PC-9 (cell line): ENCODE measurements at regions not wholly inside any gene's neighbourhood (a gene's known extent, or its start where the extent isn't known, plus 50 kb on each side); places are given as distances from the start of the nearest gene placed in this dataset.

Source experiments
- BruUV-seq: library from RNA; stranded (reverse); fragments of 400-500 nt; replicated peaks from 2 replicates; lab custom pipeline; 2021; lab: Mats Ljungman, UMichigan
- CTCF ChIA-PET: fragments of 300-600 bp; sonication (Branson Sonifier 250); formaldehyde crosslinking; loops from one replicate; lab custom pipeline; 2022; ENCODE audit warnings: antibody characterized with exemption; lab: Charles Lee
- POLR2A ChIA-PET: fragments of 300-600 bp; sonication (Branson Sonifier 250); formaldehyde crosslinking; loops from one replicate; lab custom pipeline; 2022; ENCODE audit warnings: antibody characterized with exemption; ENCODE audit not compliant: unreplicated experiment; lab: Charles Lee
- DNase-seq, 2 experiments: peaks; one replicate each; pipeline versions ENCODE4 v3.0.0 to v3.0.0-alpha.2; 2015 to 2022; ENCODE audit warnings: mixed read lengths in 1 of 2
- H2AFZ ChIP-seq: fragments of 200-600 bp; sonication (generic); 2 replicates; pipeline ENCODE4 v1.8.1; 2017; ENCODE audit warnings: antibody characterized with exemption
- H3F3A ChIP-seq: fragments of 200-600 bp; sonication (generic); 2 replicates; pipeline ENCODE4 v1.8.1; 2017; ENCODE audit warnings: antibody characterized with exemption, mild to moderate bottlenecking, low read depth; ENCODE audit not compliant: insufficient read depth
- H3K27ac ChIP-seq: fragments of 200-600 bp; sonication (generic); 2 replicates; pipeline ENCODE4 v1.6.1; 2016; ENCODE audit warnings: mixed run types
- H3K27me3 ChIP-seq: fragments of 200-600 bp; sonication (generic); 2 replicates; pipeline ENCODE4 v1.6.1; 2016; ENCODE audit warnings: low read depth, mixed run types; ENCODE audit not compliant: insufficient read depth
- H3K36me3 ChIP-seq: fragments of 200-600 bp; sonication (generic); 2 replicates; pipeline ENCODE4 v1.6.1; 2016; ENCODE audit warnings: low read depth, mixed run types
- H3K4me1 ChIP-seq: fragments of 200-600 bp; sonication (generic); replicated peaks from 2 replicates; pipeline ENCODE4 v1.6.1; 2016; ENCODE audit warnings: mixed run types; ENCODE audit not compliant: insufficient read depth
- H3K4me2 ChIP-seq: fragments of 200-600 bp; sonication (generic); 2 replicates; pipeline ENCODE4 v1.6.1; 2017; ENCODE audit warnings: mixed run types
- H3K4me3 ChIP-seq: fragments of 200-600 bp; sonication (generic); 2 replicates; pipeline ENCODE4 v1.6.1; 2016; ENCODE audit warnings: mixed run types
- H3K79me2 ChIP-seq: fragments of 200-600 bp; sonication (generic); 2 replicates; pipeline ENCODE4 v1.6.1; 2017; ENCODE audit warnings: low read depth, mixed run types
- H3K9me2 ChIP-seq: fragments of 200-600 bp; sonication (generic); 2 replicates; pipeline ENCODE4 v1.8.1; 2017; ENCODE audit warnings: mild to moderate bottlenecking; ENCODE audit not compliant: insufficient read depth
- H3K9me3 ChIP-seq: fragments of 200-600 bp; sonication (generic); 2 replicates; pipeline ENCODE4 v1.8.1; 2016; ENCODE audit warnings: low read depth; ENCODE audit not compliant: insufficient read depth
- H4K20me1 ChIP-seq: fragments of 200-600 bp; sonication (generic); 2 replicates; pipeline ENCODE4 v1.8.1; 2017; ENCODE audit not compliant: insufficient read depth
- EZH2 ChIP-seq: fragments of 200-600 bp; sonication (generic); IDR thresholded peaks from 2 replicates; pipeline ENCODE4 v1.8.0; 2017; ENCODE audit warnings: antibody characterized with exemption, low read depth
- intact Hi-C: fragments of 100-400 bp; cut with micrococcal nuclease; formaldehyde crosslinking; loops from one replicate; pipeline ENCODE4 v1.10.0; 2022; ENCODE audit not compliant: unreplicated experiment
- TF ChIP-seq, protein P1 (sequence below): fragments of 200-600 bp; sonication (generic); conservative IDR thresholded peaks from 2 replicates; pipeline ENCODE4 v1.6.1; 2017; ENCODE audit warnings: mixed run types, antibody characterized with exemption, mild to moderate bottlenecking, moderate library complexity

- CTCF ChIA-PET: no interaction called here
- TF ChIP-seq, protein P1, sequence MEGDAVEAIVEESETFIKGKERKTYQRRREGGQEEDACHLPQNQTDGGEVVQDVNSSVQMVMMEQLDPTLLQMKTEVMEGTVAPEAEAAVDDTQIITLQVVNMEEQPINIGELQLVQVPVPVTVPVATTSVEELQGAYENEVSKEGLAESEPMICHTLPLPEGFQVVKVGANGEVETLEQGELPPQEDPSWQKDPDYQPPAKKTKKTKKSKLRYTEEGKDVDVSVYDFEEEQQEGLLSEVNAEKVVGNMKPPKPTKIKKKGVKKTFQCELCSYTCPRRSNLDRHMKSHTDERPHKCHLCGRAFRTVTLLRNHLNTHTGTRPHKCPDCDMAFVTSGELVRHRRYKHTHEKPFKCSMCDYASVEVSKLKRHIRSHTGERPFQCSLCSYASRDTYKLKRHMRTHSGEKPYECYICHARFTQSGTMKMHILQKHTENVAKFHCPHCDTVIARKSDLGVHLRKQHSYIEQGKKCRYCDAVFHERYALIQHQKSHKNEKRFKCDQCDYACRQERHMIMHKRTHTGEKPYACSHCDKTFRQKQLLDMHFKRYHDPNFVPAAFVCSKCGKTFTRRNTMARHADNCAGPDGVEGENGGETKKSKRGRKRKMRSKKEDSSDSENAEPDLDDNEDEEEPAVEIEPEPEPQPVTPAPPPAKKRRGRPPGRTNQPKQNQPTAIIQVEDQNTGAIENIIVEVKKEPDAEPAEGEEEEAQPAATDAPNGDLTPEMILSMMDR: no peak
- TF ChIP-seq EZH2: no peak
Measured at GRCh38 chr11:42410251-42410955, 901.4 kb upstream of the API5 start.

GRCh38 chr11:42412590-42412989 is 899.2 kb upstream of the API5 start:
- Histone ChIP-seq H3K4me1 (no peaks in the 10 kb centered on the region), H3K9me2 (no peaks in the 10 kb centered on the region), H3F3A (no peaks in the 10 kb centered on the region), H3K4me2 (no peak overlapping the region), H3K79me2 (no peaks in the 10 kb centered on the region), H2AFZ (no peak overlapping the region), H3K36me3 (no peaks in the 10 kb centered on the region), H3K4me3 (no peak overlapping the region), H3K27ac (no peak overlapping the region), H4K20me1 (no peaks in the 10 kb centered on the region), H3K9me3 (no peaks in the 10 kb centered on the region), H3K27me3 (no peaks in the 10 kb centered on the region)
- BruUV-seq: no TSS peak
- ChIA-PET CTCF (no interaction called here), POLR2A (no interaction called here)
- intact Hi-C loops: no loop called here
- TF ChIP-seq, protein P1: no peak
- no peak for TF ChIP-seq EZH2
- DNase-seq: no peak

More at GRCh38 chr11:42410251-42410955, 901.4 kb upstream of the API5 start:
- H4K20me1 ChIP-seq: no peaks in the 10 kb centered on the region
- no peaks in the 10 kb centered on the region for H3K79me2 ChIP-seq
- H3F3A ChIP-seq: no peaks in the 10 kb centered on the region
- H3K27ac ChIP-seq: no peak overlapping the region
- no peaks in the 10 kb centered on the region for H3K9me3 ChIP-seq
- no TSS peak for BruUV-seq
- no peak overlapping the region for H3K4me2 ChIP-seq
- POLR2A ChIA-PET: no interaction called here
- H3K4me1 ChIP-seq: no peaks in the 10 kb centered on the region
- intact Hi-C loops: no loop called here
- no peak for DNase-seq
- no peak overlapping the region for H2AFZ ChIP-seq
- no peaks in the 10 kb centered on the region for H3K9me2 ChIP-seq
- H3K27me3 ChIP-seq: no peaks in the 10 kb centered on the region
- no peak overlapping the region for H3K4me3 ChIP-seq
- H3K36me3 ChIP-seq: no peaks in the 10 kb centered on the region

DNA sequence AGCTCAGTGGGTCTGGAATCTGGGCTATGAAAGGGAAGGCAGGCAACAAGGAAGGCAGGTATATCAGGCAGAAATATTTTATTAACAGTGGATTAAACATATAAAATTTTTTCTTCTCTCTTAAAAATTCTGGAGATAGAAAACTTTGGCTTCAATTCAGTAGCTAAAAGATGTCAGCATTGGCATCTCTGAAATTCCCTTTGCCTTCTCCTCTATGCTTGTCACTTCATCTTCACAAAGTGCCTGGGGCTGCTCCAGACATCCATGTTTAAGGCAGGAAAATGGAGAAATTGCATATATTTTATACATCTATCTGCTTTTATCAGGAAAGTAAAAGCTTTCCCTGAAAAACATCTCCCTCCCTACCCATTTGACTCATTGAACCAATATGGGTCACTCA is 894.1 kb upstream of the API5 start:
- no TSS peak for BruUV-seq

More for the DNA sequence above, 894.1 kb upstream of the API5 start:
- Histone ChIP-seq H3K27ac (no peak overlapping the region), H3K9me3 (no peaks in the 10 kb centered on the region), H3K4me3 (no peak overlapping the region), H4K20me1 (no peaks in the 10 kb centered on the region), H3K4me1 (no peaks in the 10 kb centered on the region), H2AFZ (no peak overlapping the region), H3K9me2 (no peaks in the 10 kb centered on the region), H3K27me3 (no peaks in the 10 kb centered on the region), H3K36me3 (no peaks in the 10 kb centered on the region), H3K4me2 (no peak overlapping the region), H3K79me2 (no peaks in the 10 kb centered on the region), H3F3A (no peaks in the 10 kb centered on the region)
- intact Hi-C loops: no loop called here
- ChIA-PET CTCF (no interaction called here), POLR2A (no interaction called here)
- DNase-seq: no peak
- TF ChIP-seq, protein P1: no peak
- no peak for TF ChIP-seq EZH2
